Endothelial cell of umbilical vein (primary cell): ENCODE measurements at regions not wholly inside any gene's neighbourhood (a gene's known extent, or its start where the extent isn't known, plus 50 kb on each side); places are given as distances from the start of the nearest gene placed in this dataset.

Experiments
- BruUV-seq: library from RNA; stranded (reverse); fragments of 400-500 nt; replicated peaks from 2 replicates; lab custom pipeline; 2021; lab: Mats Ljungman, UMichigan
- CTCF ChIA-PET: fragments of 300-600, 350-600 bp; sonication (Branson Sonifier 250); formaldehyde crosslinking; loops from one replicate; lab custom pipeline; 2021; ENCODE audit warnings: antibody characterized with exemption, inconsistent platforms; lab: Charles Lee
- POLR2A ChIA-PET: fragments of 300-600, 350-600 bp; sonication (Branson Sonifier 250); formaldehyde crosslinking; loops from one replicate; lab custom pipeline; 2021; ENCODE audit warnings: antibody characterized with exemption, inconsistent platforms; lab: Charles Lee
- DNase-seq: peaks from one replicate; pipeline ENCODE4 v3.0.0-alpha.2; 2011; ENCODE audit warnings: low read depth, low spot score
- FAIRE-seq: peaks from 2 replicates; lab custom pipeline; 2011; peaks lifted over from hg19 to GRCh38; lab: Jason Lieb, UNC
- H2AFZ ChIP-seq: 2 replicates; pipeline ENCODE4 v1.6.0; 2012; ENCODE audit warnings: low read depth, low read length, control low read depth, inconsistent platforms
- H3K27ac ChIP-seq: 2 replicates; pipeline ENCODE4 v1.5.1; 2011; ENCODE audit warnings: low read depth, mild to moderate bottlenecking, control low read depth, low read length, moderate library complexity; ENCODE audit not compliant: insufficient read depth
- H3K27me3 ChIP-seq, 2 experiments: 2 replicates each; pipeline versions ENCODE4 v1.6.0 to v1.6.1; 2011; ENCODE audit warnings: low read length in 2 of 2, mixed read lengths in 1 of 2; ENCODE audit not compliant: control insufficient read depth in 2 of 2, insufficient read depth in 2 of 2
- H3K36me3 ChIP-seq, 2 experiments: 2 replicates in 1 of 2; 3 replicates in 1 of 2; pipeline ENCODE4 v1.5.1; 2011; ENCODE audit warnings: low read length in 2 of 2, mild to moderate bottlenecking in 1 of 2, moderate library complexity in 1 of 2; ENCODE audit not compliant: control insufficient read depth in 2 of 2, insufficient read depth in 2 of 2; ENCODE audit errors: extremely low read depth in 1 of 2
- H3K4me1 ChIP-seq: 3 replicates; pipeline ENCODE4 v1.5.1; 2011; ENCODE audit warnings: mild to moderate bottlenecking, low read length; ENCODE audit not compliant: control insufficient read depth, insufficient read depth; ENCODE audit errors: extremely low read depth
- H3K4me2 ChIP-seq: 2 replicates; pipeline ENCODE4 v1.6.1; 2011; ENCODE audit warnings: low read length, control low read depth, mixed read lengths; ENCODE audit not compliant: insufficient read depth
- H3K4me3 ChIP-seq, 3 experiments: fragments of 200-600 bp in 1 of 3; sonication (generic), shearing (Covaris generic) in 1 of 3; replicated peaks in 1 of 3; 2 replicates each; pipeline ENCODE4 v1.5.1; 2011 to 2016; ENCODE audit warnings: control low read depth in 3 of 3, low read length in 3 of 3, mild to moderate bottlenecking in 2 of 3, inconsistent platforms in 1 of 3, low read depth in 1 of 3, moderate library complexity in 1 of 3; ENCODE audit not compliant: insufficient read depth in 1 of 3
- H3K79me2 ChIP-seq: 2 replicates; pipeline ENCODE4 v1.6.0; 2012; ENCODE audit warnings: low read length, inconsistent platforms; ENCODE audit not compliant: control insufficient read depth, insufficient read depth
- H3K9ac ChIP-seq: replicated peaks from 2 replicates; pipeline ENCODE3; 2011; ENCODE audit warnings: low read length, control low read depth; ENCODE audit not compliant: insufficient read depth; ENCODE audit errors: extremely low read depth
- H3K9me1 ChIP-seq: replicated peaks from 3 replicates; pipeline ENCODE4 v1.6.0; 2011; ENCODE audit warnings: mild to moderate bottlenecking, low read length; ENCODE audit not compliant: control insufficient read depth, insufficient read depth; ENCODE audit errors: extremely low read depth
- H3K9me3 ChIP-seq: replicated peaks from 2 replicates; pipeline ENCODE4 v1.5.1; 2012; ENCODE audit warnings: low read length, inconsistent platforms; ENCODE audit not compliant: control insufficient read depth, insufficient read depth
- H4K20me1 ChIP-seq: replicated peaks from 2 replicates; pipeline ENCODE3; 2011; ENCODE audit warnings: mild to moderate bottlenecking, low read length; ENCODE audit not compliant: control insufficient read depth, insufficient read depth; ENCODE audit errors: extremely low read depth
- CTCF ChIP-seq, 2 donors: IDR thresholded peaks; 1 replicate in 1 of 2; 2 replicates in 1 of 2; pipeline ENCODE4 v1.5.1; 2011; ENCODE audit warnings: low read length in 2 of 2, mild to moderate bottlenecking in 2 of 2, moderate library complexity in 2 of 2, control low read depth in 1 of 2, inconsistent platforms in 1 of 2, low read depth in 1 of 2; ENCODE audit not compliant: insufficient read depth in 1 of 2; ENCODE audit errors: extremely low read depth in 1 of 2
- EZH2 ChIP-seq: IDR thresholded peaks from 2 replicates; pipeline ENCODE4 v1.6.1; 2012; ENCODE audit warnings: borderline replicate concordance, low read depth, mild to moderate bottlenecking, moderate library complexity, low read length, inconsistent platforms; ENCODE audit not compliant: severe bottlenecking
- FOS ChIP-seq: IDR thresholded peaks from 2 replicates; pipeline ENCODE4 v1.6.1; 2011; ENCODE audit warnings: mild to moderate bottlenecking, low read length, moderate library complexity, borderline replicate concordance; ENCODE audit not compliant: insufficient read depth
- GATA2 ChIP-seq: IDR thresholded peaks from 2 replicates; pipeline ENCODE4 v1.7.0; 2011; ENCODE audit warnings: low read depth, mild to moderate bottlenecking, moderate library complexity, mixed read lengths, low read length; ENCODE audit not compliant: insufficient read length, insufficient read depth
- JUN ChIP-seq: IDR thresholded peaks from 2 replicates; pipeline ENCODE4 v1.6.1; 2011; ENCODE audit warnings: borderline replicate concordance, low read depth; ENCODE audit not compliant: insufficient read length, insufficient read depth
- MAX ChIP-seq: IDR thresholded peaks from 2 replicates; pipeline ENCODE4 v1.6.1; 2011; ENCODE audit not compliant: insufficient read depth, insufficient read length
- MYC ChIP-seq: IDR thresholded peaks from one replicate; pipeline ENCODE4 v1.6.1; 2011; ENCODE audit warnings: mild to moderate bottlenecking, low read depth, low read length
- POLR2A ChIP-seq: IDR thresholded peaks from 2 replicates; pipeline ENCODE4 v1.6.1; 2012; ENCODE audit warnings: low read depth, mild to moderate bottlenecking, control low read depth, low read length
- POLR2AphosphoS5 ChIP-seq: IDR thresholded peaks from 2 replicates; pipeline ENCODE4 v1.6.1; 2012; ENCODE audit warnings: low read depth, mild to moderate bottlenecking, control low read depth, low read length, moderate library complexity; ENCODE audit not compliant: insufficient read depth
- dilution Hi-C: fragments of 300-500 bp; cut with MboI; formaldehyde crosslinking; loops from one replicate; pipeline ENCODE4 v1.15.0; 2019; ENCODE audit warnings: low sequenced_read_pairs; ENCODE audit not compliant: extremely low pct_ligation_motif_present
- intact Hi-C: fragments of 100-400 bp; cut with micrococcal nuclease; formaldehyde crosslinking; loops from one replicate; pipeline ENCODE4 v1.10.0; 2022

- no peak for DNase-seq
- no peaks in the 10 kb centered on the region for H3K4me1 ChIP-seq
- no peak overlapping the region for H2AFZ ChIP-seq
- H3K27me3 ChIP-seq: peaks cover 4 to 5% of the 10 kb centered on the region in 2 experiments
- H3K27ac ChIP-seq: no peak overlapping the region
- no peaks in the 10 kb centered on the region for H3K79me2 ChIP-seq
- no peak for FAIRE-seq
- dilution Hi-C loops: no loop called here
- H3K36me3 ChIP-seq: no peaks in the 10 kb centered on the region
- ChIA-PET CTCF (no interaction called here), POLR2A (no interaction called here)
- H3K4me2 ChIP-seq: no peak overlapping the region
- no peak overlapping the region for H3K9ac ChIP-seq
- H4K20me1 ChIP-seq: no peaks in the 10 kb centered on the region
- intact Hi-C loops: no loop called here
- no peaks in the 10 kb centered on the region for H3K9me3 ChIP-seq
- no peaks in the 10 kb centered on the region for H3K9me1 ChIP-seq
- BruUV-seq: no TSS peak
- H3K4me3 ChIP-seq: no peak overlapping the region
- no peak for TF ChIP-seq POLR2A
- no peak for TF ChIP-seq MYC
- no peak for TF ChIP-seq MAX
- no peak for TF ChIP-seq EZH2
- TF ChIP-seq POLR2AphosphoS5: no peak
- TF ChIP-seq JUN: no peak
- TF ChIP-seq FOS: no peak
Observed at GRCh38 chr5:133899506-133899905, 68.9 kb downstream of the C5orf15 start.

GRCh38 chr5:133898440-133898839 lies 70.0 kb downstream of the C5orf15 start:
- FAIRE-seq (no peak), DNase-seq (no peak)
- Histone ChIP-seq H3K9me1 (no peaks in the 10 kb centered on the region), H3K4me1 (no peaks in the 10 kb centered on the region), H3K9me3 (no peaks in the 10 kb centered on the region), H3K4me2 (no peak overlapping the region), H3K27ac (no peak overlapping the region), H3K36me3 (no peaks in the 10 kb centered on the region), H3K27me3 (peaks cover 4 to 9% of the 10 kb centered on the region in 2 experiments), H2AFZ (no peak overlapping the region), H3K9ac (no peak overlapping the region), H3K4me3 (no peak overlapping the region), H3K79me2 (no peaks in the 10 kb centered on the region), H4K20me1 (no peaks in the 10 kb centered on the region)
- TF ChIP-seq CTCF (IDR thresholded peaks at IDR 0.05; ENCODE audit: extremely low read depth in 1 of 2, insufficient read depth in 1 of 2, low read depth in 1 of 2, low read length in 2 of 2) (no peak), JUN (no peak), POLR2AphosphoS5 (no peak), POLR2A (no peak), MAX (no peak), EZH2 (no peak), FOS (no peak), MYC (no peak), GATA2 (no peak)
- dilution Hi-C loops (no loop called here), intact Hi-C loops (no loop called here)
- BruUV-seq: no TSS peak
- ChIA-PET CTCF (no interaction called here), POLR2A (no interaction called here)
